H9 (cell line): ENCODE measurements at regions not wholly inside any gene's neighbourhood (a gene's known extent, or its start where the extent isn't known, plus 50 kb on each side); places are given as distances from the start of the nearest gene placed in this dataset.

ENCODE experiments used
- DNase-seq: peaks from one replicate; pipeline ENCODE4 v3.0.0-alpha.2; 2017
- H2AFZ ChIP-seq: one replicate; pipeline ENCODE4 v1.6.1; 2013; ENCODE audit warnings: mild to moderate bottlenecking, low read length, control low read depth, moderate library complexity
- H2AK5ac ChIP-seq: 2 replicates; pipeline ENCODE4 v1.6.1; 2013; ENCODE audit warnings: low read length, control low read depth, mixed read lengths; ENCODE audit not compliant: insufficient read length
- H2BK120ac ChIP-seq: one replicate; pipeline ENCODE4 v1.6.1; 2013; ENCODE audit warnings: low read depth, mild to moderate bottlenecking, low read length, control low read depth, inconsistent platforms; ENCODE audit not compliant: poor library complexity, severe bottlenecking
- H2BK12ac ChIP-seq: 2 replicates; pipeline ENCODE4 v1.6.1; 2013; ENCODE audit warnings: low read length, control low read depth, mixed read lengths, low read depth; ENCODE audit not compliant: insufficient read length
- H2BK15ac ChIP-seq: 2 replicates; pipeline ENCODE4 v1.6.1; 2013; ENCODE audit warnings: low read depth, low read length, control low read depth
- H2BK20ac ChIP-seq: one replicate; pipeline ENCODE4 v1.6.1; 2013; ENCODE audit warnings: low read depth, mild to moderate bottlenecking, low read length, control low read depth, inconsistent platforms; ENCODE audit not compliant: poor library complexity, severe bottlenecking
- H2BK5ac ChIP-seq: 2 replicates; pipeline ENCODE4 v1.6.1; 2013; ENCODE audit warnings: low read length, control low read depth, mixed read lengths; ENCODE audit not compliant: insufficient read length
- H3K14ac ChIP-seq: 2 replicates; pipeline ENCODE4 v1.6.1; 2013; ENCODE audit warnings: low read length, control low read depth; ENCODE audit not compliant: insufficient read depth
- H3K18ac ChIP-seq: 2 replicates; pipeline ENCODE4 v1.6.1; 2013; ENCODE audit warnings: low read depth, mild to moderate bottlenecking, mixed read lengths, low read length, control low read depth; ENCODE audit not compliant: insufficient read length
- H3K23ac ChIP-seq: 2 replicates; pipeline ENCODE4 v1.6.1; 2013; ENCODE audit warnings: low read length, control low read depth, mixed read lengths, low read depth; ENCODE audit not compliant: insufficient read length
- H3K23me2 ChIP-seq: 2 replicates; pipeline ENCODE4 v1.6.1; 2013; ENCODE audit warnings: low read depth, mild to moderate bottlenecking, mixed read lengths, low read length, control low read depth; ENCODE audit not compliant: insufficient read length, poor library complexity, severe bottlenecking
- H3K27ac ChIP-seq: 2 replicates; pipeline ENCODE4 v1.5.1; 2013; ENCODE audit warnings: low read length, control low read depth, mixed read lengths, low read depth; ENCODE audit not compliant: insufficient read length
- H3K27me3 ChIP-seq: 2 replicates; pipeline ENCODE4 v1.6.1; 2013; ENCODE audit warnings: low read length, control low read depth, inconsistent platforms; ENCODE audit not compliant: insufficient read depth
- H3K4ac ChIP-seq: 2 replicates; pipeline ENCODE4 v1.6.1; 2013; ENCODE audit warnings: low read depth, mild to moderate bottlenecking, control low read depth, inconsistent platforms, low read length, moderate library complexity
- H3K4me1 ChIP-seq: 2 replicates; pipeline ENCODE4 v1.6.1; 2013; ENCODE audit warnings: low read length, control low read depth, inconsistent platforms; ENCODE audit not compliant: insufficient read depth
- H3K4me2 ChIP-seq: 2 replicates; pipeline ENCODE4 v1.6.1; 2013; ENCODE audit warnings: low read length, control low read depth, mixed read lengths; ENCODE audit not compliant: insufficient read length, insufficient read depth
- H3K56ac ChIP-seq: 2 replicates; pipeline ENCODE4 v1.6.1; 2013; ENCODE audit warnings: low read depth, mild to moderate bottlenecking, mixed read lengths, low read length, control low read depth; ENCODE audit not compliant: insufficient read length
- H3K79me1 ChIP-seq: 2 replicates; pipeline ENCODE4 v1.6.1; 2013; ENCODE audit warnings: low read depth, mild to moderate bottlenecking, moderate library complexity, low read length, control low read depth, inconsistent platforms; ENCODE audit not compliant: insufficient read depth, poor library complexity, severe bottlenecking
- H3K79me2 ChIP-seq: 2 replicates; pipeline ENCODE4 v1.6.1; 2013; ENCODE audit warnings: low read length, control low read depth, inconsistent platforms; ENCODE audit not compliant: insufficient read depth
- H3K9ac ChIP-seq: 2 replicates; pipeline ENCODE4 v1.6.1; 2013; ENCODE audit warnings: low read length, control low read depth, mixed read lengths; ENCODE audit not compliant: insufficient read length; ENCODE audit errors: extremely low read depth
- H3K9me3 ChIP-seq: one replicate; pipeline ENCODE4 v1.6.1; 2013; ENCODE audit warnings: low read depth, low read length, inconsistent platforms; ENCODE audit not compliant: control insufficient read depth
- H3T11ph ChIP-seq: one replicate; pipeline ENCODE4 v1.6.1; 2013; ENCODE audit warnings: mild to moderate bottlenecking, low read length, control low read depth, inconsistent platforms
- H4K20me1 ChIP-seq: one replicate; pipeline ENCODE4 v1.6.1; 2013; ENCODE audit not compliant: control insufficient read depth, insufficient read length, insufficient read depth
- H4K5ac ChIP-seq: 2 replicates; pipeline ENCODE4 v1.6.1; 2013; ENCODE audit warnings: low read depth, mild to moderate bottlenecking, mixed read lengths, low read length, control low read depth; ENCODE audit not compliant: insufficient read length
- H4K8ac ChIP-seq: replicated peaks from 2 replicates; pipeline ENCODE4 v1.6.1; 2013; ENCODE audit warnings: low read length, control low read depth, mixed read lengths, low read depth; ENCODE audit not compliant: insufficient read length
- H4K91ac ChIP-seq: 2 replicates; pipeline ENCODE4 v1.6.1; 2013; ENCODE audit warnings: low read depth, mild to moderate bottlenecking, moderate library complexity, mixed read lengths, low read length, control low read depth; ENCODE audit not compliant: insufficient read length
- H3K27ac Mint-ChIP-seq, 3 experiments: 2 replicates in 2 of 3; 3 replicates in 1 of 3; pipeline ENCODE4 v1.8.0; 2020 to 2021; ENCODE audit warnings: mixed read lengths in 3 of 3, mild to moderate bottlenecking in 1 of 3, moderate library complexity in 1 of 3
- H3K27me3 Mint-ChIP-seq: 2 replicates; pipeline ENCODE4 v1.8.0; 2021; ENCODE audit warnings: low read depth, mild to moderate bottlenecking, moderate library complexity, mixed read lengths
- H3K36me3 Mint-ChIP-seq, 3 experiments: 2 replicates in 2 of 3; 3 replicates in 1 of 3; pipeline ENCODE4 v1.8.0; 2020 to 2021; ENCODE audit warnings: low read depth in 3 of 3, mixed read lengths in 3 of 3; ENCODE audit not compliant: insufficient read depth in 1 of 3
- H3K4me1 Mint-ChIP-seq, 2 experiments: 2 replicates each; pipeline ENCODE4 v1.8.0; 2020; ENCODE audit warnings: mixed read lengths in 2 of 2
- H3K4me3 Mint-ChIP-seq, 2 experiments: 2 replicates in 1 of 2; 3 replicates in 1 of 2; pipeline ENCODE4 v1.8.0; 2020 to 2021; ENCODE audit warnings: mild to moderate bottlenecking in 2 of 2, mixed read lengths in 2 of 2, moderate library complexity in 1 of 2
- H3K9me3 Mint-ChIP-seq, 2 experiments: 2 replicates in 1 of 2; 3 replicates in 1 of 2; pipeline ENCODE4 v1.8.0; 2020; ENCODE audit warnings: mild to moderate bottlenecking in 2 of 2, mixed read lengths in 2 of 2, moderate library complexity in 1 of 2
- CTCF ChIP-seq: fragments of 200-600 bp; sonication (generic); conservative IDR thresholded peaks from 3 replicates; pipeline ENCODE4 v1.8.0; 2021; ENCODE audit warnings: antibody characterized with exemption, mild to moderate bottlenecking
- WGBS: extraction: QIAGEN DNeasy Blood & Tissue Kit; methylation state at CpG from one replicate; pipeline ENCODE4 v1.1.7; 2013; ENCODE audit warnings: missing lambda C conversion rate, low lambda C conversion rate, mixed read lengths; ENCODE audit not compliant: insufficient read length; ENCODE audit errors: extremely low coverage; 5-methylcytosine and 5-hydroxymethylcytosine counted together

- TF ChIP-seq CTCF = no peak
- Mint-ChIP-seq H3K4me3 (no peak overlapping the region), H3K27ac (no peak overlapping the region), H3K9me3 (no peaks in the 10 kb centered on the region; a peak in 1 of 5 replicates), H3K27me3 (no peaks in the 10 kb centered on the region), H3K4me1 (no peaks in the 10 kb centered on the region), H3K36me3 (no peaks in the 10 kb centered on the region)
- Histone ChIP-seq H3K23me2 (no peaks in the 10 kb centered on the region), H4K8ac (no peak overlapping the region), H2BK20ac (no peak overlapping the region), H2AFZ (no peak overlapping the region), H3K9me3 (no peaks in the 10 kb centered on the region), H3K4me1 (no peaks in the 10 kb centered on the region), H3K4me2 (no peak overlapping the region), H4K91ac (no peak overlapping the region), H4K20me1 (no peaks in the 10 kb centered on the region), H3K79me2 (no peaks in the 10 kb centered on the region), H3T11ph (no peak overlapping the region), H3K18ac (no peak overlapping the region), H2BK5ac (no peak overlapping the region), H3K23ac (no peak overlapping the region), H4K5ac (no peak overlapping the region), H2BK15ac (no peak overlapping the region), H3K27me3 (no peaks in the 10 kb centered on the region), H3K56ac (no peak overlapping the region), H3K14ac (no peak overlapping the region), H2AK5ac (no peak overlapping the region), H2BK120ac (no peak overlapping the region), H3K4ac (no peak overlapping the region), H3K79me1 (no peaks in the 10 kb centered on the region), H3K9ac (no peak overlapping the region), H3K27ac (no peak overlapping the region), H2BK12ac (no peak overlapping the region)
- WGBS = no CpG with 5 or more reads among the region's 2 CpGs
- no peak for DNase-seq
Measured at GRCh38 chr5:103336941-103337340, 78.4 kb downstream of the MACIR start.
